Panc1 (cell line): ENCODE measurements at regions not wholly inside any gene's neighbourhood (a gene's known extent, or its start where the extent isn't known, plus 50 kb on each side); places are given as distances from the start of the nearest gene placed in this dataset.

ENCODE experiments used
- ATAC-seq: fragments of 200-7000 bp; cut with Tn5 transposase; 2 replicates; pipeline ENCODE4 v1.9.1; 2020; ENCODE audit warnings: mild to moderate bottlenecking, moderate library complexity
- BruUV-seq: library from RNA; stranded (reverse); fragments of 400-500 nt; replicated peaks from 2 replicates; lab custom pipeline; 2021; lab: Mats Ljungman, UMichigan
- CTCF ChIA-PET: fragments of 300-600 bp; sonication (Branson Sonifier 250); formaldehyde crosslinking; loops from one replicate; lab custom pipeline; 2022; ENCODE audit warnings: antibody characterized with exemption; lab: Charles Lee
- POLR2A ChIA-PET: fragments of 300-600 bp; sonication (Branson Sonifier 250); formaldehyde crosslinking; loops from one replicate; lab custom pipeline; 2022; ENCODE audit warnings: antibody characterized with exemption; lab: Charles Lee
- DNase-seq: peaks from one replicate; pipeline ENCODE4 v3.0.0-alpha.2; 2010; ENCODE audit warnings: low read depth, low spot score
- H3K27ac ChIP-seq: 2 replicates; pipeline ENCODE4 v1.5.1; 2011; ENCODE audit warnings: mild to moderate bottlenecking, low read length, inconsistent platforms
- H3K27me3 ChIP-seq: fragments of 200-500 bp; sonication (Bioruptor generic); 2 replicates; pipeline ENCODE4 v1.6.0; 2014; ENCODE audit warnings: low read length, inconsistent platforms; ENCODE audit not compliant: control insufficient read depth, insufficient read depth
- H3K36me3 ChIP-seq: fragments of 200-500 bp; sonication (Bioruptor generic); 2 replicates; pipeline ENCODE4 v1.5.1; 2014; ENCODE audit warnings: inconsistent platforms, mild to moderate bottlenecking, low read length, moderate library complexity; ENCODE audit not compliant: control insufficient read depth, insufficient read depth
- H3K4me1 ChIP-seq: 2 replicates; pipeline ENCODE4 v1.5.1; 2011; ENCODE audit warnings: inconsistent platforms, mild to moderate bottlenecking, low read length, moderate library complexity; ENCODE audit not compliant: control insufficient read depth, insufficient read depth
- H3K4me3 ChIP-seq, 2 experiments: 2 replicates each; pipeline ENCODE4 v1.5.1; 2011 to 2012; ENCODE audit warnings: low read depth in 2 of 2, low read length in 2 of 2, mild to moderate bottlenecking in 2 of 2, inconsistent platforms in 1 of 2, moderate library complexity in 1 of 2
- H3K9me3 ChIP-seq: fragments of 200-500 bp; sonication (Bioruptor generic); 2 replicates; pipeline ENCODE4 v1.5.1; 2014; ENCODE audit warnings: low read depth, mild to moderate bottlenecking, inconsistent platforms, low read length, moderate library complexity; ENCODE audit not compliant: control insufficient read depth, insufficient read depth
- POLR2AphosphoS5 ChIP-seq: IDR thresholded peaks from 2 replicates; pipeline ENCODE4 v1.6.1; 2012; ENCODE audit warnings: mild to moderate bottlenecking, low read depth, low read length, moderate library complexity
- SIN3A ChIP-seq: IDR thresholded peaks from 2 replicates; pipeline ENCODE4 v1.6.1; 2012; ENCODE audit warnings: low read depth, mild to moderate bottlenecking, low read length, moderate library complexity, borderline replicate concordance; ENCODE audit not compliant: insufficient read depth
- TCF7L2 ChIP-seq: IDR thresholded peaks from 2 replicates; pipeline ENCODE4 v1.6.1; 2011; ENCODE audit warnings: mild to moderate bottlenecking, low read depth, low read length, inconsistent platforms
- in situ Hi-C: cut with HindIII; loops from 2 replicates; pipeline ENCODE4 v1.10.0; 2016; ENCODE audit warnings: low sequenced_read_pairs, low pct_unique_long_range_greater_than_20kb
- intact Hi-C: fragments of 100-400 bp; cut with micrococcal nuclease; formaldehyde crosslinking; loops from one replicate; pipeline ENCODE4 v1.10.0; 2022; ENCODE audit not compliant: unreplicated experiment
- TF ChIP-seq, protein P1 (sequence below): fragments of 450-650 bp; IDR thresholded peaks from 2 replicates; pipeline ENCODE4 v1.5.1; 2017; ENCODE audit warnings: mild to moderate bottlenecking
- TF ChIP-seq, protein P2 (sequence below), 2 experiments: IDR thresholded peaks; 2 replicates each; pipeline ENCODE4 v1.6.1; 2011 to 2012; ENCODE audit warnings: low read depth in 2 of 2, control low read depth in 1 of 2, low read length in 1 of 2, mild to moderate bottlenecking in 1 of 2, moderate library complexity in 1 of 2; ENCODE audit not compliant: insufficient read depth in 1 of 2

DNA sequence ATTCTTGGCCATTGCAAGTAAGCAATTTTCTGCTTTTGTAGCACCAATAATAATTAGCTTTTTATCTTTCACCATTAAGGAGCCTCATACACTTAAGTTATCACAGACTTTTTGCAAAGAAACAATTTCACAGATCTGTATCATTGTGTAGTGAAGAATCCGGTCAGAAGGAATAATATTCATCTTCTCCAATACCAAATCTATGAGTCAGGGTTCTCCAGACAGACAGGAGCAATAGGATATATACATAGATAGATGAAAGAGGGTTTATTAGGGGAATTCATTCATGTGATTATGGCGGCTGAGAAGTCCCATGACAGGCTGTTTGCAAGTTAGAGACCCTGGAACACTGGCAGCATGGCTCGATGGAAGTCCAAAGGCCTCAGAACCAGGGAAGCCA lies 82.9 kb upstream of the UBASH3B start:
- TF ChIP-seq, protein P1, sequence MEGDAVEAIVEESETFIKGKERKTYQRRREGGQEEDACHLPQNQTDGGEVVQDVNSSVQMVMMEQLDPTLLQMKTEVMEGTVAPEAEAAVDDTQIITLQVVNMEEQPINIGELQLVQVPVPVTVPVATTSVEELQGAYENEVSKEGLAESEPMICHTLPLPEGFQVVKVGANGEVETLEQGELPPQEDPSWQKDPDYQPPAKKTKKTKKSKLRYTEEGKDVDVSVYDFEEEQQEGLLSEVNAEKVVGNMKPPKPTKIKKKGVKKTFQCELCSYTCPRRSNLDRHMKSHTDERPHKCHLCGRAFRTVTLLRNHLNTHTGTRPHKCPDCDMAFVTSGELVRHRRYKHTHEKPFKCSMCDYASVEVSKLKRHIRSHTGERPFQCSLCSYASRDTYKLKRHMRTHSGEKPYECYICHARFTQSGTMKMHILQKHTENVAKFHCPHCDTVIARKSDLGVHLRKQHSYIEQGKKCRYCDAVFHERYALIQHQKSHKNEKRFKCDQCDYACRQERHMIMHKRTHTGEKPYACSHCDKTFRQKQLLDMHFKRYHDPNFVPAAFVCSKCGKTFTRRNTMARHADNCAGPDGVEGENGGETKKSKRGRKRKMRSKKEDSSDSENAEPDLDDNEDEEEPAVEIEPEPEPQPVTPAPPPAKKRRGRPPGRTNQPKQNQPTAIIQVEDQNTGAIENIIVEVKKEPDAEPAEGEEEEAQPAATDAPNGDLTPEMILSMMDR = no peak
- TF ChIP-seq TCF7L2 (no peak), SIN3A (no peak), POLR2AphosphoS5 (no peak)
- TF ChIP-seq, protein P2, sequence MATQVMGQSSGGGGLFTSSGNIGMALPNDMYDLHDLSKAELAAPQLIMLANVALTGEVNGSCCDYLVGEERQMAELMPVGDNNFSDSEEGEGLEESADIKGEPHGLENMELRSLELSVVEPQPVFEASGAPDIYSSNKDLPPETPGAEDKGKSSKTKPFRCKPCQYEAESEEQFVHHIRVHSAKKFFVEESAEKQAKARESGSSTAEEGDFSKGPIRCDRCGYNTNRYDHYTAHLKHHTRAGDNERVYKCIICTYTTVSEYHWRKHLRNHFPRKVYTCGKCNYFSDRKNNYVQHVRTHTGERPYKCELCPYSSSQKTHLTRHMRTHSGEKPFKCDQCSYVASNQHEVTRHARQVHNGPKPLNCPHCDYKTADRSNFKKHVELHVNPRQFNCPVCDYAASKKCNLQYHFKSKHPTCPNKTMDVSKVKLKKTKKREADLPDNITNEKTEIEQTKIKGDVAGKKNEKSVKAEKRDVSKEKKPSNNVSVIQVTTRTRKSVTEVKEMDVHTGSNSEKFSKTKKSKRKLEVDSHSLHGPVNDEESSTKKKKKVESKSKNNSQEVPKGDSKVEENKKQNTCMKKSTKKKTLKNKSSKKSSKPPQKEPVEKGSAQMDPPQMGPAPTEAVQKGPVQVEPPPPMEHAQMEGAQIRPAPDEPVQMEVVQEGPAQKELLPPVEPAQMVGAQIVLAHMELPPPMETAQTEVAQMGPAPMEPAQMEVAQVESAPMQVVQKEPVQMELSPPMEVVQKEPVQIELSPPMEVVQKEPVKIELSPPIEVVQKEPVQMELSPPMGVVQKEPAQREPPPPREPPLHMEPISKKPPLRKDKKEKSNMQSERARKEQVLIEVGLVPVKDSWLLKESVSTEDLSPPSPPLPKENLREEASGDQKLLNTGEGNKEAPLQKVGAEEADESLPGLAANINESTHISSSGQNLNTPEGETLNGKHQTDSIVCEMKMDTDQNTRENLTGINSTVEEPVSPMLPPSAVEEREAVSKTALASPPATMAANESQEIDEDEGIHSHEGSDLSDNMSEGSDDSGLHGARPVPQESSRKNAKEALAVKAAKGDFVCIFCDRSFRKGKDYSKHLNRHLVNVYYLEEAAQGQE (IDR thresholded peaks at IDR 0.05; ENCODE audit: insufficient read depth in 1 of 2, low read depth in 2 of 2, low read length in 1 of 2) = no peak
- no peaks in the 10 kb centered on the region for H3K36me3 ChIP-seq
- ATAC-seq (no peak), DNase-seq (no peak)
- in situ Hi-C loops = no loop called here
- H3K27ac ChIP-seq = no peak overlapping the region
- intact Hi-C loops = no loop called here
- POLR2A ChIA-PET = no interaction called here
- H3K27me3 ChIP-seq = peaks cover 3% of the 10 kb centered on the region; the same call in 1 of the 2 replicates
- H3K9me3 ChIP-seq = no peaks in the 10 kb centered on the region
- CTCF ChIA-PET = no interaction called here
- no peaks in the 10 kb centered on the region for H3K4me1 ChIP-seq
- H3K4me3 ChIP-seq = no peak overlapping the region
- no TSS peak for BruUV-seq

DNA sequence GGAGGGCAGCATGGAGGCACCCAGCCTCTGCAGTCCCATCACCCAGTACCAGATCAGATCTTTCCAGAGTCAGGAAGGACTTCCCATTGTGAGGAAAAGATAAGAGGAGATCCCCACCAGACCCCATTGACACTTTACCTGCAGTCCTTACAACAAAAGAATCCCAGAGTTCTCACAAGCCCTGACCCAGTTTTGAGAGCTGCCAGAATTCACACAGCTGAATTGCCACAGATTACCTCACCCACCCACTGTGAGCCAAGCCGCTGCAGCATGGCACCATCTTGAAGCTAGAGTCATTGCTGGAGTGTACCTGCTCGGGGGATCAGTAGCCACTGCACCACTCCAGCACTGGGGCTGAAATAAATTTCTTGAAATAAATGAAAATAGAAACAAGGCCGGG lies 91.8 kb upstream of the UBASH3B start:
- in situ Hi-C loops = no loop called here
- ChIA-PET CTCF (no interaction called here), POLR2A (no interaction called here)
- BruUV-seq = no TSS peak
- H3K27ac ChIP-seq = no peak overlapping the region
- TF ChIP-seq SIN3A (no peak), TCF7L2 (no peak), POLR2AphosphoS5 (no peak)
- TF ChIP-seq, protein P1 = no peak
- TF ChIP-seq, protein P2 (IDR thresholded peaks at IDR 0.05; ENCODE audit: insufficient read depth in 1 of 2, low read depth in 2 of 2, low read length in 1 of 2) = no peak
- no peaks in the 10 kb centered on the region for H3K27me3 ChIP-seq
- no peaks in the 10 kb centered on the region for H3K9me3 ChIP-seq
- no peaks in the 10 kb centered on the region for H3K36me3 ChIP-seq
- no peak overlapping the region for H3K4me3 ChIP-seq
- DNase-seq (no peak), ATAC-seq (no peak)
- intact Hi-C loops = no loop called here
- H3K4me1 ChIP-seq = no peaks in the 10 kb centered on the region
